Transverse colon (tissue), 4 donors: ENCODE measurements at regions not wholly inside any gene's neighbourhood (a gene's known extent, or its start where the extent isn't known, plus 50 kb on each side); places are given as distances from the start of the nearest gene placed in this dataset.

Source experiments
- DNase-seq: peaks from one replicate; pipeline ENCODE4 v3.0.0-alpha.2; 2019
- H3K27ac ChIP-seq, 4 donors: fragments of 200-600 bp; sonication (generic); 2 replicates each; pipeline ENCODE4 v1.5.1; 2016 to 2018; ENCODE audit warnings: inconsistent platforms in 4 of 4
- H3K27me3 ChIP-seq: fragments of 200-600 bp; sonication (generic); 2 replicates; pipeline ENCODE4 v1.5.1; 2017; ENCODE audit warnings: inconsistent platforms
- H3K36me3 ChIP-seq, 4 donors: fragments of 200-600 bp; sonication (generic); 2 replicates each; pipeline ENCODE4 v1.5.1; 2017 to 2019; ENCODE audit warnings: inconsistent platforms in 4 of 4
- H3K4me1 ChIP-seq, 4 donors: fragments of 200-600 bp; sonication (generic); 2 replicates each; pipeline ENCODE4 v1.5.1; 2017 to 2020; ENCODE audit warnings: inconsistent platforms in 4 of 4
- H3K4me3 ChIP-seq, 4 donors: fragments of 200-600 bp; sonication (generic); 1 replicate in 1 of 4; 2 replicates in 3 of 4; pipeline versions ENCODE4 v1.5.1 to v1.6.1; 2017 to 2019; ENCODE audit warnings: inconsistent platforms in 4 of 4
- H3K9me3 ChIP-seq, 2 donors: fragments of 200-600 bp; sonication (generic); 2 replicates each; pipeline ENCODE4 v1.5.1; 2017 to 2019; ENCODE audit warnings: inconsistent platforms in 2 of 2
- CTCF ChIP-seq, 5 experiments: fragments of 200-600 bp in 3 of 5; fragments of 450-650 bp in 2 of 5; sonication (generic) in 3 of 5; IDR thresholded peaks; 1 replicate in 2 of 5; 2 replicates in 3 of 5; pipeline ENCODE4 v1.5.1; 2016 to 2017; ENCODE audit warnings: antibody characterized with exemption in 5 of 5, inconsistent platforms in 3 of 5, mild to moderate bottlenecking in 2 of 5, moderate library complexity in 1 of 5
- EP300 ChIP-seq: sonication (generic); formaldehyde crosslinking; IDR thresholded peaks from one replicate; pipeline ENCODE4 v1.6.1; 2017; ENCODE audit warnings: antibody characterized with exemption, low read depth
- POLR2A ChIP-seq: fragments of 450-650 bp; IDR thresholded peaks from one replicate; pipeline ENCODE4 v1.6.1; 2016; ENCODE audit warnings: antibody characterized with exemption, mild to moderate bottlenecking, moderate library complexity
- POLR2AphosphoS5 ChIP-seq, 3 donors: sonication (generic); formaldehyde crosslinking; IDR thresholded peaks; one replicate each; pipeline ENCODE4 v1.6.1; 2016; ENCODE audit warnings: antibody characterized with exemption in 3 of 3
- WGBS, 2 donors: methylation state at CpG; one replicate each; pipeline ENCODE4 v1.1.5; 2018; ENCODE audit warnings: low coverage in 1 of 2; 5-methylcytosine and 5-hydroxymethylcytosine counted together
- in situ Hi-C, 4 donors: fragments of 200-750 bp; cut with MboI; loops; one replicate each; pipeline versions ENCODE4 v1.15.0 to v1.15.1; 2017; ENCODE audit warnings: low sequenced_read_pairs in 3 of 4, low pct_ligation_motif_present in 1 of 4, low pct_unique_long_range_greater_than_20kb in 1 of 4
- intact Hi-C: fragments of 100-400 bp; cut with DNase I; formaldehyde crosslinking; loops from one replicate; pipeline ENCODE4 v1.15.1; 2023; ENCODE audit warnings: low total_unique reads

DNA sequence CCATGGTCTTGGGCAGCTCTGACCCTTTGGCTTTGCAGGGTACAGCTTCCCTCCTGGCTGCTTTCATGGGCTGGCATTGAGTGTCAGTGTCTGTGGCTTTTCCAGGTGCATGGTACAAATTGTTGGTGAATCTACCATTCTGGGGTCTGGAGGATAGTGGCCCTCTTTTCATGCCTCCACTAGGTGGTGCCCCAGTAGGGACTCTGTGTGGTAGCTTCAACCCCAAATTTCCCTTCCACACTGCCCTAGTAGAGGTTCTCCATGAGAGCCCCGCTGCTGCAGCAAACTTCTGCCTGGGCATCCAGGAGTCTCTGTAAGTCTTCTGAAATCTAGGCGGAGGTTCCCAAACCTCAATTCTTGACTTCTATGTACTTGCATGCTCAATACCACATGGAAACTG is 494.5 kb upstream of the LRRC7 start:
- Histone ChIP-seq H3K4me1 (no peaks in the 10 kb centered on the region), H3K4me3 (no peak overlapping the region), H3K27ac (no peak overlapping the region), H3K9me3 (no peaks in the 10 kb centered on the region), H3K36me3 (no peaks in the 10 kb centered on the region), H3K27me3 (no peaks in the 10 kb centered on the region)
- no peak for TF ChIP-seq EP300
- TF ChIP-seq POLR2AphosphoS5 (IDR thresholded peaks at IDR 0.05) = no peak
- TF ChIP-seq CTCF (IDR thresholded peaks at IDR 0.05) = no peak
- TF ChIP-seq POLR2A = no peak
- in situ Hi-C loops = no loop called here
- intact Hi-C loops = no loop called here
- WGBS, 2 donors = 96% methylated on average over 2 of the region's 2 CpGs; no CpG with 5 or more reads in 1 of the 2 donors
- no peak for DNase-seq

DNA sequence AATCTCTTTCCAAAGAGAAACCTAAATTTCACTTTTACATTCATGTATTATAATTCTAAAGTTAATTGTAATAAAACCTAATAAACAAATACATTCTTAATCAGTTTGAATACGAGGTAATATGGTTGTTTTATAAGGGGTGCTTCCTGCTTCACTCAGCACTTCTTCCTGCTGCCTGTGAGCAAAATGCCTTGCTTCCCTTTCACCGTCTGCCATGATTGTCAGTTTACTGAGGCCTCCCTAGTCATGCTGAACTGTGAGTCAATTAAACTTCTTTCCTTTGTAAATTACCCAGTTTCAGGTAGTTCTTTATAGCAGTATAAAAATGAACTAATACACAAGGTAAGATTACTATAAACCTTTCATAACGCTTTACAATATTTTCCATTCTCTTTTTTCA is 491.1 kb upstream of the LRRC7 start:
- Histone ChIP-seq H3K9me3 (no peaks in the 10 kb centered on the region), H3K4me3 (no peak overlapping the region), H3K36me3 (no peaks in the 10 kb centered on the region), H3K27me3 (no peaks in the 10 kb centered on the region), H3K4me1 (no peaks in the 10 kb centered on the region), H3K27ac (no peak overlapping the region)
- no peak for DNase-seq
- TF ChIP-seq CTCF (IDR thresholded peaks at IDR 0.05) = no peak
- no peak for TF ChIP-seq POLR2A
- no peak for TF ChIP-seq EP300
- no peak for TF ChIP-seq POLR2AphosphoS5 (IDR thresholded peaks at IDR 0.05)
- in situ Hi-C loops (no loop called here), intact Hi-C loops (no loop called here)
- 45 to 59% methylated on average over 3 of the region's 3 CpGs for WGBS, 2 donors

GRCh38 chr1:69077198-69077597 is 490.5 kb upstream of the LRRC7 start:
- intact Hi-C loops (no loop called here), in situ Hi-C loops (no loop called here)
- no peak for DNase-seq
- Histone ChIP-seq H3K27ac (no peak overlapping the region), H3K4me1 (no peaks in the 10 kb centered on the region), H3K27me3 (no peaks in the 10 kb centered on the region), H3K4me3 (no peak overlapping the region), H3K36me3 (no peaks in the 10 kb centered on the region), H3K9me3 (no peaks in the 10 kb centered on the region)
- 92 to 94% methylated on average over 1 of the region's 1 CpG for WGBS, 2 donors
- no peak for TF ChIP-seq POLR2AphosphoS5 (IDR thresholded peaks at IDR 0.05)
- TF ChIP-seq EP300 = no peak
- TF ChIP-seq POLR2A = no peak
- TF ChIP-seq CTCF (IDR thresholded peaks at IDR 0.05) = no peak

- intact Hi-C loops (no loop called here), in situ Hi-C loops (no loop called here)
- no peak overlapping the region for H3K27ac ChIP-seq
- no peak for TF ChIP-seq EP300
- no peak for TF ChIP-seq POLR2AphosphoS5 (IDR thresholded peaks at IDR 0.05)
- TF ChIP-seq POLR2A = no peak
- no peak for TF ChIP-seq CTCF (IDR thresholded peaks at IDR 0.05)
- no peak for DNase-seq
- no peaks in the 10 kb centered on the region for H3K27me3 ChIP-seq
- H3K36me3 ChIP-seq = no peaks in the 10 kb centered on the region
- 82 to 96% methylated on average over 2 to 3 of the region's 3 CpGs for WGBS, 2 donors
- no peaks in the 10 kb centered on the region for H3K9me3 ChIP-seq
- H3K4me3 ChIP-seq = no peak overlapping the region
- no peaks in the 10 kb centered on the region for H3K4me1 ChIP-seq
Measured at GRCh38 chr1:69077633-69078032, 490.1 kb upstream of the LRRC7 start.
